HFFc6 (cell line): ENCODE measurements at regions not wholly inside any gene's neighbourhood (a gene's known extent, or its start where the extent isn't known, plus 50 kb on each side); places are given as distances from the start of the nearest gene placed in this dataset.

Experiments used
- DNase-seq: peaks from one replicate; pipeline ENCODE4 v3.0.0-alpha.2; 2018
- H3K27ac Mint-ChIP-seq: 2 replicates; pipeline ENCODE4 v1.8.0; 2020; ENCODE audit warnings: mild to moderate bottlenecking, mixed read lengths
- H3K27me3 Mint-ChIP-seq: 2 replicates; pipeline ENCODE4 v1.8.0; 2021; ENCODE audit warnings: mild to moderate bottlenecking, moderate library complexity, mixed read lengths; ENCODE audit not compliant: insufficient read depth
- H3K36me3 Mint-ChIP-seq: 2 replicates; pipeline ENCODE4 v1.8.0; 2021; ENCODE audit warnings: low read depth, mixed read lengths
- H3K4me1 Mint-ChIP-seq: 2 replicates; pipeline ENCODE4 v1.8.0; 2020; ENCODE audit warnings: low read depth, mixed read lengths
- H3K4me3 Mint-ChIP-seq: 2 replicates; pipeline ENCODE4 v1.8.0; 2020; ENCODE audit warnings: mild to moderate bottlenecking, moderate library complexity, mixed read lengths
- H3K9me3 Mint-ChIP-seq: 2 replicates; pipeline ENCODE4 v1.8.0; 2020; ENCODE audit warnings: mild to moderate bottlenecking, mixed read lengths
- TF ChIP-seq, protein P1 (sequence below): fragments of 200-600 bp; sonication (generic); IDR thresholded peaks from 2 replicates; pipeline ENCODE4 v1.5.0; 2021; ENCODE audit warnings: antibody characterized with exemption, mild to moderate bottlenecking

DNA sequence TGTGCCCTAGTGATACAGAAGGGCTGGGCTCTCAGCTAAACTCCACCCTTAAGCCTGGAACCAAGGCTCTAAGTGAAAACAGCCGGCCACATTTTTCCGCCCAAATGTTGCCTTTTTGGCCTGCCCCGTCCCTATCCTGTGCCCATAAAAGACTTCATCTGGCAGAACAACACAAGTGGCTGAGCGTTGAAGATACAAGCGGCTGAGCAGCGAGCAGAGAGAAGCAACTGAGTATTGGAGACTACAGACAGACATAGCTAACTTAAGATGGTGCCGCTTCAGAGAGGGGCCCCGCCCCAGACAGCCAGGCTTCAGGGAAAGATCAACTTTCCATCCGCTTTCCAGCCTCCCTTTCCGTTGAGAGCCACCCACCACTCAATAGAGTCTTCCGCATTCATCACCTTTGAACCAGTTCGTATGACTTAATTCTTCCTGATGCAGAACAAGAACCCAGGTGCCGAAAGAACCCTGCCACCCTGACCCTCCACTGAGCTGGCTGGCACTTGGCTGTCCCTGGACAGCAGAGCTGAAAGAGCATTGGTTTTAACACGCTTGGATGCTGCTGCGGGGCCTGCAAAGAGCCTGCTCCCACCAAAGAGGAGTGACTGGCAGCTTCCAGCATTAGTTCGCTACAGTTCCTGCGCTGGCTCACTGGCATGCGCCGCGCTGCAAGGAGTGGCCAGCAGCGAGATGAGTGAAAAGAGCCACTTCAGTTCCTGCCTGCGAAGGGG is 853.2 kb upstream of the INTU start:
- Mint-ChIP-seq H3K36me3 (no peaks in the 10 kb centered on the region; the same call in 1 of the 2 replicates), H3K4me1 (peaks cover 49% of the 10 kb centered on the region), H3K4me3 (no peak overlapping the region), H3K9me3 (no peaks in the 10 kb centered on the region), H3K27me3 (no peaks in the 10 kb centered on the region), H3K27ac (peak overlapping the region; percentile 54)
- TF ChIP-seq, protein P1, sequence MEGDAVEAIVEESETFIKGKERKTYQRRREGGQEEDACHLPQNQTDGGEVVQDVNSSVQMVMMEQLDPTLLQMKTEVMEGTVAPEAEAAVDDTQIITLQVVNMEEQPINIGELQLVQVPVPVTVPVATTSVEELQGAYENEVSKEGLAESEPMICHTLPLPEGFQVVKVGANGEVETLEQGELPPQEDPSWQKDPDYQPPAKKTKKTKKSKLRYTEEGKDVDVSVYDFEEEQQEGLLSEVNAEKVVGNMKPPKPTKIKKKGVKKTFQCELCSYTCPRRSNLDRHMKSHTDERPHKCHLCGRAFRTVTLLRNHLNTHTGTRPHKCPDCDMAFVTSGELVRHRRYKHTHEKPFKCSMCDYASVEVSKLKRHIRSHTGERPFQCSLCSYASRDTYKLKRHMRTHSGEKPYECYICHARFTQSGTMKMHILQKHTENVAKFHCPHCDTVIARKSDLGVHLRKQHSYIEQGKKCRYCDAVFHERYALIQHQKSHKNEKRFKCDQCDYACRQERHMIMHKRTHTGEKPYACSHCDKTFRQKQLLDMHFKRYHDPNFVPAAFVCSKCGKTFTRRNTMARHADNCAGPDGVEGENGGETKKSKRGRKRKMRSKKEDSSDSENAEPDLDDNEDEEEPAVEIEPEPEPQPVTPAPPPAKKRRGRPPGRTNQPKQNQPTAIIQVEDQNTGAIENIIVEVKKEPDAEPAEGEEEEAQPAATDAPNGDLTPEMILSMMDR: no peak
- DNase-seq: no peak

DNA sequence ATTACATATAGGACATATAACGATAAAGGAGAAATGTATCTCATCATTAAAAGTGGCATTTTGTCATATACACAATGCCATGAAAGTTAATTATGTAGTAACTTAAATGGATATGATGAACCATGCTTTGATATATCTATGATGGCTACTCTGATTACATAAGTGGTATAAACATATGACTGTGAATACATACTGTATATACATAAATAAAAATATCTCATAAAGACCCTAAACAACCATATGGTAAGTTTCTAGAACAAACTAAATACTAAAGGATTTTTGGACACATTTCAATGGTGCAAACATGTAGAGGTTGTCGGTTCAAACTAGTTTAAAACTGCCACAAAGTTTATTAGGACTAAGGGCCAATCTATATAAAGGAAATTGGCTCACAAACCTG is 849.6 kb upstream of the INTU start:
- Mint-ChIP-seq H3K4me3 (no peak overlapping the region), H3K27me3 (no peaks in the 10 kb centered on the region), H3K36me3 (no peaks in the 10 kb centered on the region; the same call in 1 of the 2 replicates), H3K9me3 (no peaks in the 10 kb centered on the region), H3K27ac (no peak overlapping the region), H3K4me1 (peaks cover 22% of the 10 kb centered on the region)
- no peak for DNase-seq
- TF ChIP-seq, protein P1: no peak

DNA sequence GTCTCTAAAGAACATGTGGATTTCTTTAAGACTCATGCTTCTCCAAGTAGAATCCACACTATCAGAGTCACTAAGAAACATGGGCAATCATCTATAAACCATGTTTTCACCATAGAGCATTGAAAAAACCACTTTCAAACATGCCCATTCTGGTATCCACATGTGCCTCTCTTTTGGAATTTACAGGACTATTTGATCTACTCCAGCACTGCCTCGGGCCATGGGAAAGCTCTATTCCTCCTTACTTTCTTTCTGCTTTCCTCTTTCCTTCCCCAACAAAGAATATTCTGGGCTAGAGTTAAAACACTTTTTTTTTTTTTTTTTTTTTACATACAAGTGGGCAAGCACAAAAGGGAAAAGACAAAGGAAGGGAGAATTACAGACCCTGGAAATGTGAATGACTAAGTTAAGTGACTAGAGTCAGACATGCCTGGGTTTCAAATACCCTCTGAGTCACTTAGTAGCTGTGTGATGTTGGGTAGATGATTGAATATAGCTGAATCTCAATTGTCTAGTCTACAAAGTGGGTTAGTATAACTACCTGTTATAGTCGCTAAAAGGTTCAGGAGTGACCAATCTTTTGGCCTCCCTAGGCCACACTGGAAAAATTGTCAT is 847.7 kb upstream of the INTU start:
- Mint-ChIP-seq H3K36me3 (no peaks in the 10 kb centered on the region), H3K4me1 (peaks cover 9% of the 10 kb centered on the region), H3K27me3 (no peaks in the 10 kb centered on the region), H3K4me3 (no peak overlapping the region), H3K27ac (peak overlapping the region; percentile 61), H3K9me3 (no peaks in the 10 kb centered on the region)
- no peak for DNase-seq
- TF ChIP-seq, protein P1: no peak

DNA sequence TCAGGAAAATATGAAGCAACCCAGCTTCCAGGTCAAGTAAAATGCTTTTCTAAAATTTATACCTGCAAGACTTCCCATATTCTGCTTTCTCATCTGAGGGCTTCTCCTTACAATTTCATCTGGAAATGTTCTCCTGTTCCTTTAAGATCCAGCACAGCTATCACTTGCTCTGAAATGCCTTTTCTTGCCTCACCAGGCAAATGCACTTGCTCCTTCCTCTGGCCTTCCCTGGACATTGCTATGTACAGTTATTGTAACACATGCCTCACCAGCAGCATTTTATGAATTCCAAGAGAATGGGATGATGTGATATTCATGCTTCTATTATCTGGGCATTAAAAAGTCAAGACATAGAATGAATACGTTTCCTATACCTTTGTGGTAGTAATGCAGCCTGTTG is 842.1 kb upstream of the INTU start:
- no peaks in the 10 kb centered on the region for H3K36me3 Mint-ChIP-seq
- no peak overlapping the region for H3K4me3 Mint-ChIP-seq
- TF ChIP-seq, protein P1: no peak
- no peaks in the 10 kb centered on the region for H3K9me3 Mint-ChIP-seq
- H3K27ac Mint-ChIP-seq: no peak overlapping the region
- peaks cover 20% of the 10 kb centered on the region for H3K4me1 Mint-ChIP-seq
- DNase-seq: peak; percentile 28
- no peaks in the 10 kb centered on the region for H3K27me3 Mint-ChIP-seq

DNA sequence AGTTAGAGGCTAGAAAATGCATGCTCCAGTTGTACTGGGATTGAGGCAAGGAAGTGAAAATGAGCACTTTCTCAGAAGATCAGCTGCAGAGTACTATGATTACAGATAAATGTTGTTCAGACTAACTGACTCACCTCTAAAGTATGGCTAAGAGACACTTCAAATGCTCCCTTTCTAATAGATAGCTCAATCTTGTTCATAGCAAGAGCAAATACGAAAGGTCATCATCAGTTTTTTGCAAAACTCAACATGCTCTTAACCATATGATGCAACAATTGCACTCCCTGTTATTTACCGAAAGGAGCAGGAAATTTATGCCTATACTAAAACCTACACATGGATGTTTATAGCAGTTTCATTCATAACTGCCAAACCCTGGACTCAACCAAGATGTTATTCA is 838.4 kb upstream of the INTU start:
- Mint-ChIP-seq H3K27me3 (no peaks in the 10 kb centered on the region), H3K9me3 (no peaks in the 10 kb centered on the region), H3K27ac (no peak overlapping the region), H3K4me1 (peaks cover 22% of the 10 kb centered on the region), H3K4me3 (no peak overlapping the region), H3K36me3 (no peaks in the 10 kb centered on the region)
- DNase-seq: no peak
- TF ChIP-seq, protein P1: no peak
